HEK293 (cell line): ENCODE measurements at regions not wholly inside any gene's neighbourhood (a gene's known extent, or its start where the extent isn't known, plus 50 kb on each side); places are given as distances from the start of the nearest gene placed in this dataset.

Experiments used
- CTCF ChIA-PET: fragments of 350-600 bp; formaldehyde crosslinking; extraction: SDS; loops from one replicate; lab custom pipeline; 2021; ENCODE audit warnings: antibody characterized with exemption; lab: Yijun Ruan, JAX
- POLR2A ChIA-PET: fragments of 300-600 bp; formaldehyde crosslinking; extraction: SDS; loops from one replicate; lab custom pipeline; 2020; ENCODE audit warnings: antibody characterized with exemption, inconsistent platforms; lab: Yijun Ruan, JAX
- H3K27ac ChIP-seq: fragments of 200-500 bp; sonication (Bioruptor generic); 2 replicates; pipeline ENCODE4 v1.5.1; 2014; ENCODE audit warnings: low read depth, low read length, control low read depth, inconsistent platforms; ENCODE audit errors: extremely low read depth
- H3K36me3 ChIP-seq, 2 experiments: fragments of 200-500 bp in 1 of 2; sonication (Bioruptor generic) in 1 of 2; 1 replicate in 1 of 2; 2 replicates in 1 of 2; pipeline ENCODE4 v1.5.1; 2014 to 2017; ENCODE audit warnings: inconsistent platforms in 2 of 2, low read length in 2 of 2; ENCODE audit not compliant: control insufficient read depth in 2 of 2, insufficient read depth in 1 of 2
- H3K4me1 ChIP-seq: fragments of 200-500 bp; sonication (Bioruptor generic); 2 replicates; pipeline ENCODE4 v1.5.1; 2014; ENCODE audit warnings: mild to moderate bottlenecking, low read length, inconsistent platforms; ENCODE audit not compliant: control insufficient read depth, insufficient read depth
- H3K4me3 ChIP-seq: 2 replicates; pipeline ENCODE4 v1.5.1; 2011; ENCODE audit warnings: low read depth, mild to moderate bottlenecking, control low read depth, low read length, moderate library complexity
- H3K9me3 ChIP-seq: fragments of 200-500 bp; sonication (Bioruptor generic); 2 replicates; pipeline ENCODE4 v1.5.1; 2014; ENCODE audit warnings: low read depth, low read length, inconsistent platforms; ENCODE audit not compliant: control insufficient read depth, insufficient read depth
- FEZF1 ChIP-seq: fragments of 450-650 bp; formaldehyde crosslinking; IDR thresholded peaks from 2 replicates; pipeline ENCODE4 v1.5.1; 2016; ENCODE audit warnings: missing biosample characterization, missing genetic modification characterization
- KLF16 ChIP-seq: fragments of 450-650 bp; formaldehyde crosslinking; IDR thresholded peaks from 2 replicates; pipeline ENCODE4 v1.5.1; 2017; ENCODE audit warnings: missing biosample characterization, missing genetic modification characterization
- KLF9 ChIP-seq: fragments of 450-650 bp; formaldehyde crosslinking; IDR thresholded peaks from 2 replicates; pipeline ENCODE4 v1.5.1; 2016; ENCODE audit warnings: missing biosample characterization, missing genetic modification characterization, low read depth
- SALL2 ChIP-seq: fragments of 450-650 bp; formaldehyde crosslinking; IDR thresholded peaks from 2 replicates; pipeline ENCODE4 v1.5.0; 2017; ENCODE audit warnings: missing biosample characterization, mild to moderate bottlenecking, missing genetic modification characterization, borderline replicate concordance
- ZNF146 ChIP-seq: fragments of 450-650 bp; formaldehyde crosslinking; IDR thresholded peaks from 2 replicates; pipeline ENCODE4 v1.5.1; 2016; ENCODE audit warnings: missing biosample characterization, missing genetic modification characterization
- ZNF16 ChIP-seq: fragments of 450-650 bp; formaldehyde crosslinking; IDR thresholded peaks from 2 replicates; pipeline ENCODE4 v1.5.1; 2016; ENCODE audit warnings: low read depth, missing biosample characterization, missing genetic modification characterization
- ZNF416 ChIP-seq: fragments of 450-650 bp; formaldehyde crosslinking; IDR thresholded peaks from 2 replicates; pipeline ENCODE4 v1.5.1; 2016; ENCODE audit warnings: missing biosample characterization, missing genetic modification characterization
- ZNF555 ChIP-seq: fragments of 450-650 bp; formaldehyde crosslinking; conservative IDR thresholded peaks from 2 replicates; pipeline ENCODE4 v1.5.1; 2017; ENCODE audit warnings: missing biosample characterization, mild to moderate bottlenecking, missing genetic modification characterization, inconsistent platforms
- ZNF585B ChIP-seq: fragments of 450-650 bp; formaldehyde crosslinking; IDR thresholded peaks from 2 replicates; pipeline ENCODE4 v1.5.1; 2016; ENCODE audit warnings: missing biosample characterization, missing genetic modification characterization
- ZSCAN30 ChIP-seq: fragments of 450-650 bp; IDR thresholded peaks from 2 replicates; pipeline ENCODE4 v1.5.1; 2018; ENCODE audit warnings: missing biosample characterization, mild to moderate bottlenecking, missing genetic modification characterization, moderate library complexity
- TF ChIP-seq, protein P1 (sequence below): fragments of 450-650 bp; formaldehyde crosslinking; IDR thresholded peaks from 2 replicates; pipeline ENCODE4 v1.5.1; 2016; ENCODE audit warnings: missing biosample characterization, missing genetic modification characterization
- TF ChIP-seq, protein P2 (sequence below): fragments of 450-650 bp; formaldehyde crosslinking; IDR thresholded peaks from 2 replicates; pipeline ENCODE4 v1.5.1; 2016; ENCODE audit warnings: missing biosample characterization, missing genetic modification characterization, low read depth
- TF ChIP-seq, protein P3 (sequence below): fragments of 450-650 bp; formaldehyde crosslinking; IDR thresholded peaks from 2 replicates; pipeline ENCODE4 v1.5.1; 2017; ENCODE audit warnings: missing biosample characterization, missing genetic modification characterization
- TF ChIP-seq, protein P4 (sequence below): IDR thresholded peaks from 2 replicates; pipeline ENCODE4 v1.6.1; 2011; ENCODE audit warnings: mild to moderate bottlenecking, low read depth, low read length, borderline replicate concordance
- TF ChIP-seq, protein P5 (sequence below): fragments of 450-650 bp; formaldehyde crosslinking; IDR thresholded peaks from 2 replicates; pipeline ENCODE4 v1.5.1; 2016; ENCODE audit warnings: missing biosample characterization, missing genetic modification characterization

DNA sequence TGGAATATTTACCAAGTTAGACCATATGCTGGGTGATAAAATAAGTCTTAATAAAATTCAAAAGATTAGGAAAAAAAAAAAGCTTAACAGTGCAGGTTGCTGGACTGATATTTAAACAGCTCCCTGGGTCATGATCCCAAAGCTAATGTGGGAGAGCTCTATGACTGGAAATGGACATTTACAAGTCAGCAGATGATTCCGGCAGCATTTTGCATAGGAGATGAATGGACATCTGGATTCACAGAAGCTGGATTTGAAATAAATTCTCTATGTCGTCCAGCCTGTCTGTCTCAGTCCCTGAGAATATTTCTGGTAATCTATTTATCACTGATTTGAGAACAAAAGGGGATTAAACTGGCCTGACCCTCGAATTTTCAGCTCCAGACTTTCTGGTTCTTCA lies 52.3 kb upstream of the KLHL25 start:
- TF ChIP-seq, protein P1, sequence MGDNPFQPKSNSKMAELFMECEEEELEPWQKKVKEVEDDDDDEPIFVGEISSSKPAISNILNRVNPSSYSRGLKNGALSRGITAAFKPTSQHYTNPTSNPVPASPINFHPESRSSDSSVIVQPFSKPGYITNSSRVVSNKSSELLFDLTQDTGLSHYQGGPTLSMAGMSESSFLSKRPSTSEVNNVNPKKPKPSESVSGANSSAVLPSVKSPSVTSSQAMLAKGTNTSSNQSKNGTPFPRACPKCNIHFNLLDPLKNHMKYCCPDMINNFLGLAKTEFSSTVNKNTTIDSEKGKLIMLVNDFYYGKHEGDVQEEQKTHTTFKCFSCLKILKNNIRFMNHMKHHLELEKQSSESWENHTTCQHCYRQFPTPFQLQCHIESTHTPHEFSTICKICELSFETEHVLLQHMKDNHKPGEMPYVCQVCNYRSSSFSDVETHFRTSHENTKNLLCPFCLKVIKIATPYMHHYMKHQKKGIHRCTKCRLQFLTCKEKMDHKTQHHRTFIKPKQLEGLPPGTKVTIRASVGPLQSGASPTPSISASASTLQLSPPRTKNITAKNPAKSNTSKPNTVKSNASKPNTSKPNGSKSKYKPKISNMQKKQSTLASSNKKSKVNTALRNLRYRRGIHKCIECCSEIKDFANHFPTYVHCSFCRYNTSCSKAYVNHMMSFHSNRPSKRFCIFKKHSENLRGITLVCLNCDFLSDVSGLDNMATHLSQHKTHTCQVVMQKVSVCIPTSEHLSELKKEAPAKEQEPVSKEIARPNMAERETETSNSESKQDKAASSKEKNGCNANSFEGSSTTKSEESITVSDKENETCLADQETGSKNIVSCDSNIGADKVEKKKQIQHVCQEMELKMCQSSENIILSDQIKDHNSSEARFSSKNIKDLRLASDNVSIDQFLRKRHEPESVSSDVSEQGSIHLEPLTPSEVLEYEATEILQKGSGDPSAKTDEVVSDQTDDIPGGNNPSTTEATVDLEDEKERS, result no peak
- Histone ChIP-seq H3K27ac (no peak overlapping the region), H3K36me3 (no peaks in the 10 kb centered on the region), H3K4me1 (no peaks in the 10 kb centered on the region), H3K9me3 (no peaks in the 10 kb centered on the region), H3K4me3 (no peak overlapping the region)
- POLR2A ChIA-PET, result no interaction called here
- CTCF ChIA-PET, result interaction anchor here (0.6 to 1.8 kb wide), 5 partner anchors 9 to 117 kb away, joined by 3 to 14 read pairs (median 4); no protein-coding TSS in a partner anchor

DNA sequence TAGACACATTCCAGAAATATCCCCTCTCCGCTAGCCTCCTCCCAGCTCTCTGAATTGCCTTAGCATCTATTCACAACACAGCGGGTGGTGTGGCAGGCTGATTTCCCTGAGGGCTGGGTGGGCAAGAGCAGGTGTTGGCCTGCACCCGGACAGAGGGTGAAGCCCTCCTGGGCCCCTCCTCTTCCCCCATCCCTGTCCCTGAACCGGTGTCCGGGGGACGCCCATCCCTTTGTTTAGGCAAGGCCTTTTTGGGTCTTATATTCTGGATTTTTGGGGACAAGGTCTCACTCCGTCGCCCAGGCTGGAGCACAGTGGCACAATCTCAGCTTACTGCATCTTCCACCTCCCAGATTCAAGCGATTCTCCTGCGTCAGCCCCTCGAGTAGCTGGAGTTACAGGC lies 55.2 kb upstream of the KLHL25 start:
- Histone ChIP-seq H3K4me3 (no peak overlapping the region), H3K9me3 (no peaks in the 10 kb centered on the region), H3K4me1 (no peaks in the 10 kb centered on the region), H3K36me3 (no peaks in the 10 kb centered on the region), H3K27ac (no peak overlapping the region)
- TF ChIP-seq KLF16 (tag by site-specific recombination) (no peak), KLF9 (tag by site-specific recombination) (no peak), FEZF1 (no peak), ZSCAN30 (no peak), ZNF416 (tag by site-specific recombination) (no peak), ZNF16 (tag by site-specific recombination) (no peak), SALL2 (tag by site-specific recombination) (no peak), ZNF146 (tag by site-specific recombination) (no peak), ZNF585B (tag by site-specific recombination) (no peak), ZNF555 (tag by site-specific recombination) (no peak)
- TF ChIP-seq, protein P2, sequence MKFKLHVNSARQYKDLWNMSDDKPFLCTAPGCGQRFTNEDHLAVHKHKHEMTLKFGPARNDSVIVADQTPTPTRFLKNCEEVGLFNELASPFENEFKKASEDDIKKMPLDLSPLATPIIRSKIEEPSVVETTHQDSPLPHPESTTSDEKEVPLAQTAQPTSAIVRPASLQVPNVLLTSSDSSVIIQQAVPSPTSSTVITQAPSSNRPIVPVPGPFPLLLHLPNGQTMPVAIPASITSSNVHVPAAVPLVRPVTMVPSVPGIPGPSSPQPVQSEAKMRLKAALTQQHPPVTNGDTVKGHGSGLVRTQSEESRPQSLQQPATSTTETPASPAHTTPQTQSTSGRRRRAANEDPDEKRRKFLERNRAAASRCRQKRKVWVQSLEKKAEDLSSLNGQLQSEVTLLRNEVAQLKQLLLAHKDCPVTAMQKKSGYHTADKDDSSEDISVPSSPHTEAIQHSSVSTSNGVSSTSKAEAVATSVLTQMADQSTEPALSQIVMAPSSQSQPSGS (tag by site-specific recombination), result no peak
- TF ChIP-seq, protein P3, sequence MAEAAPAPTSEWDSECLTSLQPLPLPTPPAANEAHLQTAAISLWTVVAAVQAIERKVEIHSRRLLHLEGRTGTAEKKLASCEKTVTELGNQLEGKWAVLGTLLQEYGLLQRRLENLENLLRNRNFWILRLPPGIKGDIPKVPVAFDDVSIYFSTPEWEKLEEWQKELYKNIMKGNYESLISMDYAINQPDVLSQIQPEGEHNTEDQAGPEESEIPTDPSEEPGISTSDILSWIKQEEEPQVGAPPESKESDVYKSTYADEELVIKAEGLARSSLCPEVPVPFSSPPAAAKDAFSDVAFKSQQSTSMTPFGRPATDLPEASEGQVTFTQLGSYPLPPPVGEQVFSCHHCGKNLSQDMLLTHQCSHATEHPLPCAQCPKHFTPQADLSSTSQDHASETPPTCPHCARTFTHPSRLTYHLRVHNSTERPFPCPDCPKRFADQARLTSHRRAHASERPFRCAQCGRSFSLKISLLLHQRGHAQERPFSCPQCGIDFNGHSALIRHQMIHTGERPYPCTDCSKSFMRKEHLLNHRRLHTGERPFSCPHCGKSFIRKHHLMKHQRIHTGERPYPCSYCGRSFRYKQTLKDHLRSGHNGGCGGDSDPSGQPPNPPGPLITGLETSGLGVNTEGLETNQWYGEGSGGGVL, result no peak
- TF ChIP-seq, protein P4, sequence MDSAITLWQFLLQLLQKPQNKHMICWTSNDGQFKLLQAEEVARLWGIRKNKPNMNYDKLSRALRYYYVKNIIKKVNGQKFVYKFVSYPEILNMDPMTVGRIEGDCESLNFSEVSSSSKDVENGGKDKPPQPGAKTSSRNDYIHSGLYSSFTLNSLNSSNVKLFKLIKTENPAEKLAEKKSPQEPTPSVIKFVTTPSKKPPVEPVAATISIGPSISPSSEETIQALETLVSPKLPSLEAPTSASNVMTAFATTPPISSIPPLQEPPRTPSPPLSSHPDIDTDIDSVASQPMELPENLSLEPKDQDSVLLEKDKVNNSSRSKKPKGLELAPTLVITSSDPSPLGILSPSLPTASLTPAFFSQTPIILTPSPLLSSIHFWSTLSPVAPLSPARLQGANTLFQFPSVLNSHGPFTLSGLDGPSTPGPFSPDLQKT, result no peak
- TF ChIP-seq, protein P5, sequence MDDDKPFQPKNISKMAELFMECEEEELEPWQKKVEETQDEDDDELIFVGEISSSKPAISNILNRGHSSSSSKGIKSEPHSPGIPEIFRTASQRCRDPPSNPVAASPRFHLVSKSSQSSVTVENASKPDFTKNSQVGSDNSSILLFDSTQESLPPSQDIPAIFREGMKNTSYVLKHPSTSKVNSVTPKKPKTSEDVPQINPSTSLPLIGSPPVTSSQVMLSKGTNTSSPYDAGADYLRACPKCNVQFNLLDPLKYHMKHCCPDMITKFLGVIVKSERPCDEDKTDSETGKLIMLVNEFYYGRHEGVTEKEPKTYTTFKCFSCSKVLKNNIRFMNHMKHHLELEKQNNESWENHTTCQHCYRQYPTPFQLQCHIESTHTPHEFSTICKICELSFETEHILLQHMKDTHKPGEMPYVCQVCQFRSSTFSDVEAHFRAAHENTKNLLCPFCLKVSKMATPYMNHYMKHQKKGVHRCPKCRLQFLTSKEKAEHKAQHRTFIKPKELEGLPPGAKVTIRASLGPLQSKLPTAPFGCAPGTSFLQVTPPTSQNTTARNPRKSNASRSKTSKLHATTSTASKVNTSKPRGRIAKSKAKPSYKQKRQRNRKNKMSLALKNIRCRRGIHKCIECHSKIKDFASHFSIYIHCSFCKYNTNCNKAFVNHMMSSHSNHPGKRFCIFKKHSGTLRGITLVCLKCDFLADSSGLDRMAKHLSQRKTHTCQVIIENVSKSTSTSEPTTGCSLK, result no peak
- POLR2A ChIA-PET, result no interaction called here
- CTCF ChIA-PET, result interaction anchor here (0.7 to 1.7 kb wide), 4 partner anchors 9 to 636 kb away, joined by 3 to 5 read pairs (median 4); no protein-coding TSS in a partner anchor
